Chondrocyte (in vitro differentiated cells): ENCODE measurements at regions not wholly inside any gene's neighbourhood (a gene's known extent, or its start where the extent isn't known, plus 50 kb on each side); places are given as distances from the start of the nearest gene placed in this dataset.

Experiments
- DNase-seq: peaks from one replicate; pipeline ENCODE4 v3.0.0; 2021; ENCODE audit warnings: mixed read lengths, low spot score
- H3K27ac Mint-ChIP-seq: one replicate; pipeline ENCODE4 v1.8.0; 2021; ENCODE audit warnings: mild to moderate bottlenecking, moderate library complexity, mixed read lengths; ENCODE audit not compliant: unreplicated experiment
- H3K27me3 Mint-ChIP-seq: 2 replicates; pipeline ENCODE4 v1.8.0; 2021; ENCODE audit warnings: low read depth, mixed read lengths
- H3K36me3 Mint-ChIP-seq: 2 replicates; pipeline ENCODE4 v1.8.0; 2021; ENCODE audit warnings: low read depth, mixed read lengths
- H3K4me1 Mint-ChIP-seq: 2 replicates; pipeline ENCODE4 v1.8.0; 2021; ENCODE audit warnings: low read depth, mild to moderate bottlenecking, mixed read lengths
- H3K4me3 Mint-ChIP-seq: one replicate; pipeline ENCODE4 v1.8.0; 2021; ENCODE audit warnings: mild to moderate bottlenecking, moderate library complexity, mixed read lengths; ENCODE audit not compliant: unreplicated experiment
- H3K9me3 Mint-ChIP-seq: 2 replicates; pipeline ENCODE4 v1.8.0; 2021; ENCODE audit warnings: low read depth, mixed read lengths
- CTCF ChIP-seq: fragments of 200-600 bp; sonication (generic); IDR thresholded peaks from 2 replicates; pipeline ENCODE4 v1.5.0; 2021; ENCODE audit warnings: antibody characterized with exemption, mild to moderate bottlenecking, moderate library complexity

GRCh38 chrX:88603237-88603636 is 143.8 kb upstream of the CPXCR1 start:
- no peak overlapping the region for H3K4me3 Mint-ChIP-seq
- H3K27me3 Mint-ChIP-seq, result no peaks in the 10 kb centered on the region
- H3K4me1 Mint-ChIP-seq, result peaks cover 3% of the 10 kb centered on the region
- TF ChIP-seq CTCF, result no peak
- no peak overlapping the region for H3K27ac Mint-ChIP-seq
- no peaks in the 10 kb centered on the region for H3K36me3 Mint-ChIP-seq
- peaks cover 13% of the 10 kb centered on the region for H3K9me3 Mint-ChIP-seq
- DNase-seq, result no peak

DNA sequence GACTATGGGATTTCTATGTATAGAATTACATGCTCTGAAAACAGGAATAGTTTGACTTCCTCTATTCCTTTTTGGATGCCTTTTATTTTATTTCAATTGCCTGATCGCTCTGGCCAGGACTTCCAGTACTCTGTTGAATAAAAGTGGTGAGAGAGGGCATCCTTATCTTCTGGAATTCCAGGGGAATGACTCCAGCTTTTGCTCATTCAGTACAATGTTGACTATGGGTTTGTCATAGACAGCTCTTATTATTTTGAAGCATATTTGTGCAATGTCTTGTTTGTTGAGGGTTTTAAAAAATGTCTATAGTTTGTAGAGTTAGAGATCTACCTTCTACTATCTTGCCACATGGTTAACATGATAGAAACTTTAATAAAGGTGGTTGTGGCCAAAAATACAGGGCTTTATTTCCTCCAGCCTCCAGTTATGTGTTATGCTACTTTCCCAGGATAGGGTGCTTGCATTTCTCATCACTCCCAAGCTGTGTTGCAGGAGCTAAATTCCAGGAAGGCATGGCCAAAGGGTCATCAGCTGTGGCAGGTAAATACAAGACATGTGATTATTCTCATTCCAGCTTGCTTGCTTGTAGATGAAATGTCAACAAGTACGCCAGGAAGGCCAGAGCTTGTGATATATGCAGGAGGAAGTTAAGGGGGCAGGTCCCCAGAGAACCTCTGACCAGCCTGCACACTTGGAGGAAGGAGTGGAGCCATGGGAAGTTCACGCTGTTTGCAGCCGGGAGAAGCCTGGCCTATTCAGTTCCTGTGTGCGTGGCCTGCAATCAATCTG is 142.4 kb upstream of the CPXCR1 start:
- no peak for DNase-seq
- Mint-ChIP-seq H3K4me1 (peaks cover 3% of the 10 kb centered on the region), H3K36me3 (no peaks in the 10 kb centered on the region), H3K9me3 (peaks cover 9% of the 10 kb centered on the region), H3K27ac (no peak overlapping the region), H3K4me3 (no peak overlapping the region), H3K27me3 (no peaks in the 10 kb centered on the region)
- no peak for TF ChIP-seq CTCF

GRCh38 chrX:88605222-88605583 is 141.8 kb upstream of the CPXCR1 start:
- no peaks in the 10 kb centered on the region for H3K27me3 Mint-ChIP-seq
- H3K4me1 Mint-ChIP-seq, result peaks cover 3% of the 10 kb centered on the region
- no peaks in the 10 kb centered on the region for H3K36me3 Mint-ChIP-seq
- no peak overlapping the region for H3K27ac Mint-ChIP-seq
- no peak for DNase-seq
- peaks cover 3% of the 10 kb centered on the region for H3K9me3 Mint-ChIP-seq
- no peak for TF ChIP-seq CTCF
- no peak overlapping the region for H3K4me3 Mint-ChIP-seq

- Mint-ChIP-seq H3K9me3 (no peaks in the 10 kb centered on the region), H3K27ac (peak overlapping the region; percentile 33), H3K36me3 (no peaks in the 10 kb centered on the region), H3K27me3 (peaks cover 2% of the 10 kb centered on the region), H3K4me3 (peak overlapping the region; percentile 55), H3K4me1 (peaks cover 3% of the 10 kb centered on the region)
- no peak for DNase-seq
- TF ChIP-seq CTCF, result no peak
These were observed 134.1 kb upstream of the CPXCR1 start for GRCh38 chrX:88612870-88613329.

DNA sequence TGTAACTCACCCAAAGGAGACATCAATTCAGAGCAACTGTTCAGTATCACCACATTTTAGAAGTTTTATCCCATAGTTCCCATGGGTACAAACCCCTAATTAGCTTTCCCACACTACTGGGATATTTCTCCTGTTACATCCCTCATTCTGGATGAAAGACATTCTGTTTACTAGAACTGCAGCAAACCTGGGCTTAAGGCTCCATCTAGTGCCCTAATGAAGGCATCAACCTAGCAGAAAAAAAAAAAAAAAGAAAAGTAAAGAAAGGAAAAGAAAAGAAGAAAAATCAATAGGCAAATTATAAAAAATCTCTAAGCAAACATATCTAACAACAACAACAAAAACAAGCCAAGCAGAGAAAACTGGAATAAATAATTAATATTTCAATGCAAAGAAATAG is 133.7 kb upstream of the CPXCR1 start:
- TF ChIP-seq CTCF, result peak; percentile 74
- DNase-seq, result no peak
- Mint-ChIP-seq H3K27me3 (peaks cover 2% of the 10 kb centered on the region), H3K27ac (no peak overlapping the region), H3K4me3 (no peak overlapping the region), H3K36me3 (no peaks in the 10 kb centered on the region), H3K9me3 (no peaks in the 10 kb centered on the region), H3K4me1 (peaks cover 3% of the 10 kb centered on the region)
